Gastrocnemius medialis (tissue), 4 donors: ENCODE measurements at regions not wholly inside any gene's neighbourhood (a gene's known extent, or its start where the extent isn't known, plus 50 kb on each side); places are given as distances from the start of the nearest gene placed in this dataset.
"Not testable (repeated sequence)": the region's sequence is repeated elsewhere in the genome, so short reads cannot be mapped to it uniquely, and the experiment has no call there.

ENCODE experiments used
- ATAC-seq, 2 donors: fragments of 150-250 bp; one replicate each; pipeline ENCODE4 v1.9.1; 2016
- DNase-seq, 2 donors: peaks; one replicate each; pipeline ENCODE4 v3.0.0-alpha.2; 2019
- H3K27ac ChIP-seq, 4 donors: fragments of 200-600 bp; sonication (generic); 1 replicate in 1 of 4; 2 replicates in 3 of 4; pipeline ENCODE4 v1.5.1; 2016 to 2018; ENCODE audit warnings: mild to moderate bottlenecking in 2 of 4, moderate library complexity in 1 of 4
- H3K27me3 ChIP-seq, 3 donors: fragments of 200-600 bp; sonication (generic) in 2 of 3; 1 replicate in 1 of 3; 2 replicates in 2 of 3; pipeline versions ENCODE4 v1.5.1 to v1.6.0; 2016 to 2019; ENCODE audit warnings: mild to moderate bottlenecking in 1 of 3, moderate library complexity in 1 of 3
- H3K36me3 ChIP-seq, 2 donors: fragments of 200-600 bp; sonication (generic) in 1 of 2; one replicate each; pipeline ENCODE4 v1.5.1; 2017 to 2018
- H3K4me1 ChIP-seq, 2 donors: fragments of 200-600 bp; sonication (generic) in 1 of 2; one replicate each; pipeline ENCODE4 v1.5.1; 2016 to 2017; ENCODE audit warnings: mild to moderate bottlenecking in 2 of 2
- H3K4me3 ChIP-seq, 4 donors: fragments of 200-600 bp; sonication (generic) in 3 of 4; 1 replicate in 1 of 4; 2 replicates in 3 of 4; pipeline ENCODE4 v1.5.1; 2016 to 2019; ENCODE audit warnings: mild to moderate bottlenecking in 2 of 4
- H3K9me3 ChIP-seq, 3 donors: fragments of 200-600 bp; sonication (generic) in 2 of 3; 1 replicate in 1 of 3; 2 replicates in 2 of 3; pipeline ENCODE4 v1.5.1; 2016 to 2019
- CTCF ChIP-seq, 5 experiments: fragments of 450-650 bp in 3 of 5; fragments of 200-600 bp in 2 of 5; sonication (generic) in 2 of 5; IDR thresholded peaks in 4 of 5; conservative IDR thresholded peaks in 1 of 5; 1 replicate in 4 of 5; 2 replicates in 1 of 5; pipeline ENCODE4 v1.5.1; 2016 to 2019; ENCODE audit warnings: antibody characterized with exemption in 5 of 5, mild to moderate bottlenecking in 3 of 5, moderate library complexity in 3 of 5
- POLR2A ChIP-seq, 2 donors: fragments of 450-650 bp; IDR thresholded peaks; one replicate each; pipeline ENCODE4 v1.6.1; 2017; ENCODE audit warnings: antibody characterized with exemption in 2 of 2, mild to moderate bottlenecking in 2 of 2, moderate library complexity in 2 of 2
- in situ Hi-C, 4 donors: fragments of 200-750 bp; cut with MboI; loops; one replicate each; pipeline versions ENCODE4 v1.15.0 to v1.8.0; 2017; ENCODE audit warnings: low sequenced_read_pairs in 4 of 4
- intact Hi-C: fragments of 100-400 bp; cut with DNase I; formaldehyde crosslinking; loops from one replicate; pipeline ENCODE4 v1.15.1; 2023; ENCODE audit warnings: low total_unique reads

- TF ChIP-seq CTCF (IDR thresholded peaks at IDR 0.05 in 4 of 5, conservative IDR thresholded peaks at IDR 0.05 in 1 of 5) (no peak), POLR2A (IDR thresholded peaks at IDR 0.05) (no peak)
- DNase-seq, result no peak
- Histone ChIP-seq H3K4me3 (no peak overlapping the region), H3K27me3 (no peaks in the 10 kb centered on the region), H3K27ac (no peak overlapping the region), H3K4me1 (no peaks in the 10 kb centered on the region), H3K9me3 (no peaks in the 10 kb centered on the region), H3K36me3 (no peaks in the 10 kb centered on the region)
- no peak for ATAC-seq
- intact Hi-C loops (no loop called here), in situ Hi-C loops (no loop called here)
These were observed 71.3 kb upstream of the SMAD3 start for GRCh38 chr15:66993874-66994696.

GRCh38 chr15:66994927-66995656 is 70.3 kb upstream of the SMAD3 start:
- no peak for DNase-seq
- H3K27ac ChIP-seq, result no peak overlapping the region
- ATAC-seq, result no peak
- no peak overlapping the region for H3K4me3 ChIP-seq
- in situ Hi-C loops, result no loop called here
- no peaks in the 10 kb centered on the region for H3K36me3 ChIP-seq
- TF ChIP-seq CTCF (IDR thresholded peaks at IDR 0.05 in 4 of 5, conservative IDR thresholded peaks at IDR 0.05 in 1 of 5) (no peak), POLR2A (IDR thresholded peaks at IDR 0.05) (no peak)
- no peaks in the 10 kb centered on the region for H3K27me3 ChIP-seq
- intact Hi-C loops, result no loop called here
- no peaks in the 10 kb centered on the region for H3K4me1 ChIP-seq
- H3K9me3 ChIP-seq, result no peaks in the 10 kb centered on the region

GRCh38 chr15:66996094-66996493 is 69.3 kb upstream of the SMAD3 start:
- ATAC-seq, result no peak

GRCh38 chr15:66997212-66997611 is 68.2 kb upstream of the SMAD3 start:
- Histone ChIP-seq H3K4me1 (no peaks in the 10 kb centered on the region), H3K27me3 (no peaks in the 10 kb centered on the region), H3K9me3 (no peaks in the 10 kb centered on the region), H3K36me3 (no peaks in the 10 kb centered on the region), H3K27ac (no peak overlapping the region), H3K4me3 (no peak overlapping the region)
- in situ Hi-C loops (no loop called here), intact Hi-C loops (no loop called here)
- no peak for DNase-seq
- TF ChIP-seq POLR2A (IDR thresholded peaks at IDR 0.05), result no peak
- TF ChIP-seq CTCF (IDR thresholded peaks at IDR 0.05 in 4 of 5, conservative IDR thresholded peaks at IDR 0.05 in 1 of 5), result no peak
- ATAC-seq, result no peak

More at GRCh38 chr15:66996094-66996493, 69.3 kb upstream of the SMAD3 start:
- Histone ChIP-seq H3K9me3 (no peaks in the 10 kb centered on the region), H3K36me3 (no peaks in the 10 kb centered on the region), H3K4me1 (no peaks in the 10 kb centered on the region), H3K4me3 (no peak overlapping the region), H3K27me3 (no peaks in the 10 kb centered on the region), H3K27ac (no peak overlapping the region)
- TF ChIP-seq CTCF (IDR thresholded peaks at IDR 0.05 in 4 of 5, conservative IDR thresholded peaks at IDR 0.05 in 1 of 5), result no peak
- TF ChIP-seq POLR2A (IDR thresholded peaks at IDR 0.05), result no peak
- intact Hi-C loops, result no loop called here
- in situ Hi-C loops, result no loop called here
- no peak for DNase-seq

- H3K4me1 ChIP-seq, H3K27ac ChIP-seq, H3K36me3 ChIP-seq, H3K27me3 ChIP-seq, H3K9me3 ChIP-seq, DNase-seq, in situ Hi-C loops, H3K4me3 ChIP-seq, ATAC-seq, intact Hi-C loops: not testable (repeated sequence)
These were observed 67.2 kb upstream of the SMAD3 start for GRCh38 chr15:66998234-66998633.
